ENCODE measurements at regions not wholly inside any gene's neighbourhood (a gene's known extent, or its start where the extent isn't known, plus 50 kb on each side); places are given as distances from the start of the nearest gene placed in this dataset.

GRCh38 chr5:4980201-4980600 is 159.9 kb upstream of the ADAMTS16 start:
- no peaks in the 10 kb centered on the region for H3K9me3 ChIP-seq (ENCODE audit: control insufficient read depth, low read length)
- no peaks in the 10 kb centered on the region for H3K27me3 ChIP-seq (ENCODE audit: control insufficient read depth, insufficient read depth, low read length, poor library complexity, severe bottlenecking)
- Mint-ChIP-seq H3K9me3 (no peaks in the 10 kb centered on the region), H3K27me3 (ENCODE audit: insufficient read depth) (no peaks in the 10 kb centered on the region), H3K36me3 (ENCODE audit: low read depth) (no peaks in the 10 kb centered on the region), H3K27ac (no peak overlapping the region), H3K4me1 (peaks cover 4% of the 10 kb centered on the region), H3K4me3 (no peak overlapping the region)
- no peak overlapping the region for H3K27ac ChIP-seq (ENCODE audit: low read depth, low read length)
- H3K4me1 ChIP-seq (ENCODE audit: control insufficient read depth, insufficient read depth, low read length): no peaks in the 10 kb centered on the region
- no peaks in the 10 kb centered on the region for H3K36me3 ChIP-seq (ENCODE audit: control insufficient read depth, insufficient read depth, low read length)
- DNase-seq: no peak
- 90 to 98% methylated on average over 5 of the region's 5 CpGs for WGBS, 2 experiments (ENCODE audit: insufficient coverage in 1 of 2, insufficient read length in 1 of 2)
- H3K4me3 ChIP-seq (ENCODE audit: low read length): no peak overlapping the region
- TF ChIP-seq, protein P1, sequence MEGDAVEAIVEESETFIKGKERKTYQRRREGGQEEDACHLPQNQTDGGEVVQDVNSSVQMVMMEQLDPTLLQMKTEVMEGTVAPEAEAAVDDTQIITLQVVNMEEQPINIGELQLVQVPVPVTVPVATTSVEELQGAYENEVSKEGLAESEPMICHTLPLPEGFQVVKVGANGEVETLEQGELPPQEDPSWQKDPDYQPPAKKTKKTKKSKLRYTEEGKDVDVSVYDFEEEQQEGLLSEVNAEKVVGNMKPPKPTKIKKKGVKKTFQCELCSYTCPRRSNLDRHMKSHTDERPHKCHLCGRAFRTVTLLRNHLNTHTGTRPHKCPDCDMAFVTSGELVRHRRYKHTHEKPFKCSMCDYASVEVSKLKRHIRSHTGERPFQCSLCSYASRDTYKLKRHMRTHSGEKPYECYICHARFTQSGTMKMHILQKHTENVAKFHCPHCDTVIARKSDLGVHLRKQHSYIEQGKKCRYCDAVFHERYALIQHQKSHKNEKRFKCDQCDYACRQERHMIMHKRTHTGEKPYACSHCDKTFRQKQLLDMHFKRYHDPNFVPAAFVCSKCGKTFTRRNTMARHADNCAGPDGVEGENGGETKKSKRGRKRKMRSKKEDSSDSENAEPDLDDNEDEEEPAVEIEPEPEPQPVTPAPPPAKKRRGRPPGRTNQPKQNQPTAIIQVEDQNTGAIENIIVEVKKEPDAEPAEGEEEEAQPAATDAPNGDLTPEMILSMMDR (conservative IDR thresholded peaks at IDR 0.05): no peak
- H3K9ac ChIP-seq (ENCODE audit: extremely low read depth, low read length, poor library complexity, severe bottlenecking): no peak overlapping the region

DNA sequence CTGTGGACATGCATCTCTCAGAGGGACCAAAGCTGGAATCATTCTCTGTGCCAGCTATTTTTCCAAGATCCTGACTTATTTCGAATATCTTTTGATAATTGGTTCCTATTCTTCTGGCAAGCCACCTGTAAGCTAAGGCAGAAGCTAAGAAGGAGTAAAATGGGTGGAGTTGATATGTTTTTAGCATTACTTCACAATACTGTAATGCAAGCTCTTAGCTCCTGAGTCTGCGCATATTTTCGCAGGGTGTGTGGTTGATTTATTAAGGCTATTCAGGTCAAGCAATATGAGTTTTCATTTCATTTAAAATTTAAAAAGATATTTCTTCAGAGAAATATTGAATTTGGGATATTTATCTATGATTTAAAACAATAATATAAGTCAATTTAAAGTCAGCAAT is 158.5 kb upstream of the ADAMTS16 start:
- Mint-ChIP-seq H3K4me3 (no peak overlapping the region), H3K27ac (no peak overlapping the region), H3K4me1 (peaks cover 2% of the 10 kb centered on the region), H3K27me3 (ENCODE audit: insufficient read depth) (no peaks in the 10 kb centered on the region), H3K36me3 (ENCODE audit: low read depth) (no peaks in the 10 kb centered on the region), H3K9me3 (no peaks in the 10 kb centered on the region)
- H3K27me3 ChIP-seq (ENCODE audit: control insufficient read depth, insufficient read depth, low read length, poor library complexity, severe bottlenecking): no peaks in the 10 kb centered on the region
- H3K4me3 ChIP-seq (ENCODE audit: low read length): no peak overlapping the region
- 71% methylated on average over 1 of the region's 3 CpGs for WGBS, 2 experiments (ENCODE audit: insufficient coverage in 1 of 2, insufficient read length in 1 of 2)
- H3K4me1 ChIP-seq (ENCODE audit: control insufficient read depth, insufficient read depth, low read length): no peaks in the 10 kb centered on the region
- H3K36me3 ChIP-seq (ENCODE audit: control insufficient read depth, insufficient read depth, low read length): no peaks in the 10 kb centered on the region
- TF ChIP-seq, protein P1 (conservative IDR thresholded peaks at IDR 0.05): no peak
- H3K9ac ChIP-seq (ENCODE audit: extremely low read depth, low read length, poor library complexity, severe bottlenecking): no peak overlapping the region
- no peak overlapping the region for H3K27ac ChIP-seq (ENCODE audit: low read depth, low read length)
- no peaks in the 10 kb centered on the region for H3K9me3 ChIP-seq (ENCODE audit: control insufficient read depth, low read length)
- DNase-seq: no peak

GRCh38 chr5:4983701-4984100 is 156.4 kb upstream of the ADAMTS16 start:
- Mint-ChIP-seq H3K9me3 (no peaks in the 10 kb centered on the region), H3K4me1 (no peaks in the 10 kb centered on the region), H3K27ac (no peak overlapping the region), H3K4me3 (no peak overlapping the region), H3K36me3 (ENCODE audit: low read depth) (no peaks in the 10 kb centered on the region), H3K27me3 (ENCODE audit: insufficient read depth) (no peaks in the 10 kb centered on the region)
- Histone ChIP-seq H3K9me3 (ENCODE audit: control insufficient read depth, low read length) (no peaks in the 10 kb centered on the region), H3K36me3 (ENCODE audit: control insufficient read depth, insufficient read depth, low read length) (no peaks in the 10 kb centered on the region), H3K27me3 (ENCODE audit: control insufficient read depth, insufficient read depth, low read length, poor library complexity, severe bottlenecking) (no peaks in the 10 kb centered on the region), H3K27ac (ENCODE audit: low read depth, low read length) (no peak overlapping the region), H3K4me1 (ENCODE audit: control insufficient read depth, insufficient read depth, low read length) (no peaks in the 10 kb centered on the region), H3K4me3 (ENCODE audit: low read length) (no peak overlapping the region), H3K9ac (ENCODE audit: extremely low read depth, low read length, poor library complexity, severe bottlenecking) (no peak overlapping the region)
- WGBS, 2 experiments (ENCODE audit: insufficient coverage in 1 of 2, insufficient read length in 1 of 2): 90 to 93% methylated on average over 2 to 3 of the region's 3 CpGs
- DNase-seq: no peak
- TF ChIP-seq, protein P1 (conservative IDR thresholded peaks at IDR 0.05): no peak

Measured in endodermal cell (in vitro differentiated cells).